NCI-H460 (cell line): ENCODE measurements at regions not wholly inside any gene's neighbourhood (a gene's known extent, or its start where the extent isn't known, plus 50 kb on each side); places are given as distances from the start of the nearest gene placed in this dataset.
"Not testable (repeated sequence)": the region's sequence is repeated elsewhere in the genome, so short reads cannot be mapped to it uniquely, and the experiment has no call there.

Source experiments
- DNase-seq: peaks from one replicate; pipeline ENCODE4 v3.0.0-alpha.2; 2016; ENCODE audit warnings: low read depth; ENCODE audit errors: extremely low read depth

GRCh38 chr3:84637272-84637671 is 321.5 kb upstream of the CADM2 start:
- no peak for DNase-seq

- no peak for DNase-seq
Measured at GRCh38 chr3:84666468-84666867, 292.3 kb upstream of the CADM2 start.

- no peak for DNase-seq
Measured at GRCh38 chr3:84679211-84679610, 279.6 kb upstream of the CADM2 start.

- no peak for DNase-seq
Measured at GRCh38 chr3:84680700-84681099, 278.1 kb upstream of the CADM2 start.

- DNase-seq = no peak
Measured at GRCh38 chr3:84683493-84683892, 275.3 kb upstream of the CADM2 start.

GRCh38 chr3:84685467-84685866 is 273.3 kb upstream of the CADM2 start:
- no peak for DNase-seq

GRCh38 chr3:84692261-84692660 is 266.5 kb upstream of the CADM2 start:
- no peak for DNase-seq

- DNase-seq = not testable (repeated sequence)
Measured at GRCh38 chr3:84710288-84710687, 248.5 kb upstream of the CADM2 start.

GRCh38 chr3:84717894-84718293 is 240.9 kb upstream of the CADM2 start:
- DNase-seq = no peak

- peak; percentile 90 for DNase-seq
Measured at GRCh38 chr3:84724877-84725276, 233.9 kb upstream of the CADM2 start.

GRCh38 chr3:84727616-84728015 is 231.2 kb upstream of the CADM2 start:
- DNase-seq = no peak

- not testable (repeated sequence) for DNase-seq
Measured at GRCh38 chr3:84734731-84735130, 224.1 kb upstream of the CADM2 start.

GRCh38 chr3:84738086-84738485 is 220.7 kb upstream of the CADM2 start:
- no peak for DNase-seq

- DNase-seq = no peak
Measured at GRCh38 chr3:84742915-84743425, 215.8 kb upstream of the CADM2 start.

GRCh38 chr3:84744130-84744529 is 214.7 kb upstream of the CADM2 start:
- no peak for DNase-seq

GRCh38 chr3:84755860-84756259 is 202.9 kb upstream of the CADM2 start:
- DNase-seq = no peak

- no peak for DNase-seq
Measured at GRCh38 chr3:84759361-84759760, 199.4 kb upstream of the CADM2 start.

- DNase-seq = peak; percentile 13
Measured at GRCh38 chr3:84772841-84773240, 185.9 kb upstream of the CADM2 start.

GRCh38 chr3:84783281-84783680 is 175.5 kb upstream of the CADM2 start:
- DNase-seq = no peak

- no peak for DNase-seq
Measured at GRCh38 chr3:84789961-84790360, 168.8 kb upstream of the CADM2 start.

GRCh38 chr3:84806958-84807357 is 151.8 kb upstream of the CADM2 start:
- DNase-seq = no peak

GRCh38 chr3:84820126-84820525 is 138.7 kb upstream of the CADM2 start:
- no peak for DNase-seq

- DNase-seq = no peak
Measured at GRCh38 chr3:84820906-84821305, 137.9 kb upstream of the CADM2 start.
